ENCODE measurements at regions not wholly inside any gene's neighbourhood (a gene's known extent, or its start where the extent isn't known, plus 50 kb on each side); places are given as distances from the start of the nearest gene placed in this dataset.

GRCh38 chrX:137119049-137119448 lies 85.3 kb upstream of the GPR101 start:
- TF ChIP-seq CTCF (IDR thresholded peaks at IDR 0.05) (no peak), POLR2AphosphoS5 (IDR thresholded peaks at IDR 0.05; ENCODE audit: low read depth, low read length) (no peak), TAF1 (IDR thresholded peaks at IDR 0.05; ENCODE audit: borderline replicate concordance, low read depth, low read length) (no peak), REST (IDR thresholded peaks at IDR 0.05; ENCODE audit: low read depth, low read length) (no peak), EP300 (IDR thresholded peaks at IDR 0.05; ENCODE audit: borderline replicate concordance in 1 of 2, low read depth in 1 of 2, low read length in 1 of 2) (no peak), USF2 (IDR thresholded peaks at IDR 0.05; ENCODE audit: borderline replicate concordance, low read depth, low read length) (no peak), PBX3 (IDR thresholded peaks at IDR 0.05) (no peak), JUND (IDR thresholded peaks at IDR 0.05) (no peak), TCF12 (IDR thresholded peaks at IDR 0.05) (no peak)

Measured in SK-N-SH (cell line).